HG03432 (cell line): ENCODE measurements at regions not wholly inside any gene's neighbourhood (a gene's known extent, or its start where the extent isn't known, plus 50 kb on each side); places are given as distances from the start of the nearest gene placed in this dataset.

Source experiments
- ATAC-seq: cut with Tn5 transposase; IDR thresholded peaks from one replicate; pipeline ENCODE4 v1.9.1; 2021; ENCODE audit warnings: mild to moderate bottlenecking, moderate library complexity; ENCODE audit not compliant: unreplicated experiment

DNA sequence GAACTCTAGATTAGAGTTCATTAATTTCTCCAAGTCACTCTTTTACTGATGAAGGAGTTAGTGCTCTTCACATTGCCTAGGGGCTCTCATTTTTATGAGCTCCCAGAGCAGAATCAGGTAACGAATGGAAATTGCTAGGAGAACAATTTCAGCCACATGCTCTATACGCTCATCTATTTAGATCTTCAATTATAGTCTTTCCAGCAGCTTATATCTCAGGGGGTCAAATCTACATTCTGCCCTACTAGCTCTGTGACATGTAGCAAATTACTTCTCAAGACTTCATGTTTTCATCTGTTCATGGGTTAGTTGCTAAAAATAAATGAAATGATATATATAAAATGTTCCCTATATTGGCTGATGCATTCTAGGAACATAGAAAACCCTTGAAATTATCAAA lies 183.6 kb downstream of the PLPP3 start:
- no peak for ATAC-seq

DNA sequence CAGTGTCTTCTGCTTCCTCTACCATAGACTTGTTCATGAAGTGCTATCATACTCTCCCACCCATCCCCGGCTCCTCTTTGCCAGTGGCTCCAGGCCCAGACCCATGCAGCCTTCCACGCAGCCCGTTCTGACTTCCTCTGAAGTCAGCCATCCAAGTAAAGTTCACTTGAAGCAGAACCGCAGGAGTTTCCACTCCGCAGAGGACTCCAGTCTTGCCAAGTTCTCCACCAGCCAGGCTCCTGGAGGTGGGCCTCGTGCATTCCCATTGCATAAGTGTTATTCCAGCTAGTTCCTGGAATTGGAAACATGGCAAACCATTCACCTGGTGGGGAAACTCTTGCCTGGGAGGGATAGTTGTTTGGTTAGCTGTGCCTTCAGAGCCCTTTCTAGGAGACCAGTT lies 185.1 kb downstream of the PLPP3 start:
- no peak for ATAC-seq

DNA sequence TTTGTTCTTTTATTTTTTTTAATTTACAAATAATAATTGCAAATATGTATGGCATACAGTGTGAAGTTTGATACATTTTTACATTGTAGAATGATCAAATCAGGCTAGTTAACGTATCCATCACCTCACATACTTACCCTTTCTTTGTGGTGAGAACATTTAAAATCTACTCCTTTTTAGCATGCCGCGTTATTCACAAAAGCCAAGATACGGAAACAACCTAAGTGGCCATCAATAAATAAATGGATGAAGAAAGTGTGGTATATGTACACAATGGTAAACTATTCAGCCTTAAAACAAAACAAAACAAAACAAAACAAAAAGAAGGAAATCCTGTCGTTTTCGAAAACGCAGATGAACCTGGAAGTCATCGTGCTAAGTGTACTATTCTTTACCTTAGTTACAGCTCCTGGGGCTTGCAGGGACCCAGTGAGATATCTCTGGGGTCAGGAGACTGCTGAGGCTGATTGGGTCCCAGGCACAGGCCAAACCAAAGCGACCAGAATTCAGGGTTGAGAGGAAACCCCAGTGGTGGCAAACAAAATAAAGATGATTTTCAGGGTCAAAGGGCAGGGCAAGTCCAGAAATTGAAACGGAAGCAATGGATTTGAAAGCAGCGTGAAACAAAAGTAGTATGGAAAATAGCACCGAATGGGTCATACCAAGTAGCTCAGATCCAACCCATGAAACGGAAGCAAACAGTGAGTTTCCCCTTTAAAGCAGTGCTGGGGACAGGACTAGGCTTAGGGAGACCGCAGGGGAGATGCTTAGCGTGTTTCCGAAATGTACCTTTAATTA lies 188.2 kb downstream of the PLPP3 start:
- ATAC-seq: no peak

DNA sequence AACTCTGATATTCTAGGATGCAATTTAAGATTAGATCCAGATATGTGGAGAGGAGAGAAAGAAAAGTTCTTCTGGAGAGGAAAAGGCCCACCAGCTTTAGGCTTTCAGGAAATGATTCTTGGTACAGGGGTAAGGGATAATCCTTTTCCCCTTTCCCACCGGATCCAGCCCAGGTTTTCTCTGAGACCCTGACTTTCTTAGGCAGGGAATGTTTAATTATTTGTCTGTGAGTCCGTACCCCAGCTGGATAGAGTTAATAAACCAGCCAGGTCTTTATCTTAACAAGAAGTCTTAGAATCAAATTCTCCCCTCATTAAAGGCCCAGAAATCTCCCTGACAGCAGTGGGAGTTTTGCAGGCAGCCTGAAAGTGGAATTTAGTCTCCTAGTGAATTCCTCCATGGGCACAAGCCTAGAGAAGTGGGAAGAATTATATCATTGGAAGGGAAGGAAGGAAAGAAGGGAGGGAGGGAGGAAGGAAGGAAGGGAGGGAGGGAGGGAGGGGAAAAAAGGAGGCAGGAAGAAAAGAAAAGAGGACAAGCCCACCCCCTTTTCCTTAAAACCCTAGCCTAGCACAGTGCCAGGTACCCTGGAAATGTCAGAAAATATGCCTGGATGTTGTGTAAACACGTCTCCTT lies 189.0 kb downstream of the PLPP3 start:
- ATAC-seq: no peak

DNA sequence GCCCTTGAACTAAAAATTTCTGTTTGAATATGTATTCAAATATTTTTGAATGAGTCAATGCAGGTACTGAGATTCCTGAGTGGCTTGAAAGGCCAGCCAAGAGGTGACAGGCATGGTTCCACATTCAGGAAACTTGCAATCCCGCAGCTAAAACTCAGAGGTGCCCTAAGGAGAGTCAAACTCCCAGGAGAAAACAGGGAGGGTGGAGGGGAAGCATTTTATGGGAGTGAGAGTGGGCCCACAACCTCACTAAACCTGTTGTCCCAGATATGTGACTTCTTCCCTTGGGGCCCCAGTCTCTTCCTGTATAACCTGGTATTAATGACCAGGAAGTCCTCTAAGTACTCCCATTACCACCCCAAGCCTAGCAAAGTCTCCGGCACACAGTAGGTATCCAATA lies 189.6 kb downstream of the PLPP3 start:
- ATAC-seq: no peak

DNA sequence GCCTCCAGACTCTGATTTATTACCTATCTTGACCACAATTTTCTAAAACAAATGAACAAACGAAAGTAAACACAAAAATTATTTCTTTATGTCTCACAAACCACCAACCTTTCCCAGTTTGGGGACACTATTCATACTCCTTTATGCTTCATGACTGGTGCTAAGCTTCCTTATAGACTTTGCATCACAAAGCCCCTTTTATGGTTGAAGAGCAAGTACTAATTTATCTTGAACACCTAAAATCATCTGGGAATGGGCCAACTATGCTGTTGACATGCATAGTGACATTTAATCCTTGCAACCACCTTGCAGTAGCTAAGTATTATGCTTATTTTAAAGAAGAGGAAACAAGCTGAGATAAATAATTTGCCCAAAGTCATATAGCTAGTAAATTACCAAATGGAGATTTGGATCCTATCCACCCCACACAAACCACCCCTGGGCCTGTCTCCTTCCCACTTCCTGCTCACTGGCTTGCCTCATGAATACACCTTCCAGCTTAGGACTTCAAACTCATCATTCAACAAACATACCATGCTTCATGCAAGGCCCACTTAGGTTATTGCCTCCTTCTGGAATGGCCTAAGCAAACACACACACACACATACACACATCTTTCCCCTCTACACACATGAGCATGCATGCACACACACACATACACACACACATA lies 192.2 kb downstream of the PLPP3 start:
- ATAC-seq: no peak

DNA sequence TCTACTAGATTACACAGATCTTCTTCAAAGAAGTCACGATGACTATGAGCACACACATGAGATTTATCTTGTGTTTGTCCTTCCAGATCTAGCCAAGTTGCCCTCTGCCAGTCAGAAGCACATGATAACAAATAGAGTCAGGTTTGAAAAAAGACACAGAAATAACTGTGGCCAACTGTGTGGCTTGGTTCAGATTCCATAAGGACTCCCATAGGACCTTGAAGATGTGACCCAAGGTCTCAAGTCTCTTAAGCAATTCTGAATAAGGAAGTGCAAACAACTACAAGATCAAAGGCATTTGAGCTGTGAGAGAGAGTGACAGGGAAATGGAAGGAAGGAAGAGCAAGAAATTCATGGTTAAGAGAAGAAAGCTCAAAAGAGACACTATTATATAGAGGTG lies 194.0 kb downstream of the PLPP3 start:
- no peak for ATAC-seq

DNA sequence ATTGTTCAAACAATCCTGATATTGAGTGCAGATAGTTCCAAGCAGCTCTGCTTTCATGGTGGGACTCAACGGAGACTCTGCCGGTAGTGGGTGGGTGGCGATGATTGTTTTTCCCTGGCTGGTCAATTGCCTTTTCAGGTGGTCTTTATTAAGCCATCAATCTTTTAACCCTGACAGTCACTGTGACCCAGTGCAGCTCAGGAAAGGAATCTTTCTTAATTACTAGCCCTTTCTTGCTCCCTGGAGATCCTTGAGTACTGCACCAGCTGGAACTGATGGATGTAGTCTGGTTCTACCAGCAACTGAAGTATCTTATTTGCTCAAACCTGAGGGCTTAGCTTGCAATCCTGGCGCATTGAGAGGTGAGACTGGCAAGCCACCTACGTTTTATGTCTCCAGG lies 196.4 kb downstream of the PLPP3 start:
- no peak for ATAC-seq

DNA sequence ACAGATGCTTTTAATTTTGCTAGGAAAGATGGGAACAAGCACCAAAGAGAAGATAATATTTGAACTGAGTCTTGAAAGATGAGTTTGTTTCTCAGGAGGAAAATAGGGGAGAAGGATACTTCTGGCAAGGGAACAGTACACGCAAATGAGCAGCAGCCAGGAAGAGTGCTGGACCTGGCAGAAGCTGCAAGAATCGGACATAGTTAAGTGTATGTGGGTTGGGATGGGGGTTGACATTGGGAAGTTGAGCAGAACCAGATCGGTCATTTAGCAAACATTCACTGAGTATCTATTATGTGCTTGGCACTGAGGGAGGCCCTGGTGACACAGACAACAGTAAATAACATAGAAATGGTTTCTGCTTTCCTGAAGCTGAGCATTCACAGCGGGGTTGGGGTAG lies 198.8 kb downstream of the PLPP3 start:
- ATAC-seq: no peak

DNA sequence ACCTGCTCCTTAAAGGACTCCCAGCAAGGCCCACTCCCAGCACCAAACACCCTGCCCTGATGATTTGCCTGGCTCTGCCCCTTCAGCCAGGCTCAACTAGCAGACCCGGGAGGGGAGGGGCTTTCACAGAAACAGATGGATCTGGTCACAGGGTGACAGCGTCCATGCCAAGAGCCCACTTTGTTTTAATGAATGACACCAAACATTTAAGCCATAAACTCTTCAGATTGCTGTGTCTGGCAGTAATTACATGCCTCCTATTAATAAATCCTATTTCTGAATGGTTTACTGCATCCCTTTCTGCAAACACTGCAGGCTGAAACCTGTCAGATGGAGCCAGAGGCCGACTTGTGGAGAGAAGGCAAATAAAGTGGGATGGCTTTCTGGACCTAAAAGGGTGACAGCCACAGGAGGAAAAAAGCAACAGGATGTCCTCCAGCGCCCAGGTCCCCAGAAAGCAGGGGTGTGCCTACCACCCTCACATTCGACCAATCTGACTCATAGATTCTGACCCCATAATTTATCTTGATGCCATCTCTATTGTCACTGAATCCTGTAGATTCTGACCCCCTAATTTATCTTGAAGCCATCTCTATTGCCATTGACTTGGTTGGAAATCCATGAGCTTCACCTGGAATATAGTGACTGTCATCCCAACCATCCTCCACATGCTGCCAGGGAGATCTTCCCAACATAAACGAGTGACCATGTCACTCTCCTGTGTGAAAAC lies 200.9 kb downstream of the PLPP3 start:
- ATAC-seq: no peak

DNA sequence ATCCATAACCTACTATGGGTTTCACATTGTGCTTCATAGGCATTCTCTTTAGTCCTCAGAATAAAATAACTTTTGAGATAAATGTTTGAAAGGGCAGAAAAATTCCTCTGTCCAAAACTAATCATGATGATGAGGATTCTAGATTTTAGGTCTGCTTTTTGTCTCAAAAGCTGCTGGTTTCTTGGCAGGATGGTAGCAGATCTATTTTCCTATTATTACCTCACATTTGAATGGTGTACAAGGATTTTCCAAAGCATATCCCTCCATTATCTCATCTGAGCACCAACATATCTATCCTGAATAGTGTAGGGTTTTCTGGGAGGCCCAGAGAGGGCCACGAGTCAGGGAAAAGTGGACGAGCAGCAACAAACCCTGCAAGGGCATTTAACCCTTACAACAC lies 201.9 kb downstream of the PLPP3 start:
- ATAC-seq: no peak

DNA sequence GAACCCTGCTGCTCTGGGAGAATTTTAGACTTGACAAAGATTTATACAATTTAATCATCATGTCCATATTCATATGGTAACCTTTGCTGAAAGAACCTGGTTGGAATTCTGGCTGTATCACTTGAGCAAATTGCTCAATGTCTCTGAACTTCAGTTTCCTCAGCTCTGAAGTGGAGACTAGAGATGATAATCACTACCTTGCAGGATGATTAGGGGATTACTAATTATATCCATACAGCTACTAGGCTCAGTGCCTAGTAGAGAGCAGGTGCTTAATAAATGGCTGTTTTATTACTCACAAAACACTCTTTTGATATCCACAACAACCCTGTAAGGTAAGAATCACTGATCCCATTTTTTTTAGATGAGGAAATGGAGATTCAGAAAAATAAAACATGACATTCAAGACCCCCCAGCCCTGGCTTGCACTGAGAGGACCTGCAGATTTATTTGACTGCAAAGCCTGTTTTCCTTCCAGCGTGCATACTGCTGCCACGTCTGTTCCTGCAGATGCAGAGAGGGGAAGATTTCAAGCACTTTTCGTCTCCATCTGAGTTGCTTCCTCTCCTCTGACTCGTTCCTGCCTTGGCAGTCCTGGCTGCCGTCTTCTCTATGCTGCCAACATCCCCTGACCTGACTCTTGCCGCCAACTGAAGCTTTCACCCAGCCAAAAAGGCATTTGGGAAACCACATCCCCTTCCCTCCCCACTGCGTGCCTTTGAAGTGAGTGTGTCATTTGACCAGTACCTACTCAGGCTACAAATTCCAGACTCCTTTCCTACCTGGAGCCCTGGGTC lies 203.0 kb downstream of the PLPP3 start:
- no peak for ATAC-seq

DNA sequence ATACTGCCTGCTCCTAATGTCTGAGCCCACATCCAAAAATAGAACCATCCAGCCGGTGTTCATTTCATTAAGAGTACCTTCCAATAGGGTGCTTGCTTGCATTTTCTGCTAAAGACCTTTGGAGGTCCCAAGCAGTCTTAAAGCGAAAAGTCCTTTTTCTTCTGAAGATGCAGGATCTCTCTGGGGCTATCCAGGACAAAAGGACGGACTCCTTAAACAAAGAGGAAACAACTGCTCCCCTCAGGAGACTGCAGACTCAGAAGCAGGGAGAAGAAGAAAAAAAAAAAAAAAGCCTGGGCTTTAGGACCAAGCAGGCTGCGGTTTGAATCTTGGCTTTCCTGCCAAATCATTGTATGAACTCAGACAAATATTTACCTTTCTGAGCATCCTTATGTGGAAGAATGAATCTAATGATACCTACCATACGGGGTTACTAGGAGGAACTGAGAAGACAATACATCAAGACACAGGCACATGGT lies 204.0 kb downstream of the PLPP3 start:
- ATAC-seq: no peak

DNA sequence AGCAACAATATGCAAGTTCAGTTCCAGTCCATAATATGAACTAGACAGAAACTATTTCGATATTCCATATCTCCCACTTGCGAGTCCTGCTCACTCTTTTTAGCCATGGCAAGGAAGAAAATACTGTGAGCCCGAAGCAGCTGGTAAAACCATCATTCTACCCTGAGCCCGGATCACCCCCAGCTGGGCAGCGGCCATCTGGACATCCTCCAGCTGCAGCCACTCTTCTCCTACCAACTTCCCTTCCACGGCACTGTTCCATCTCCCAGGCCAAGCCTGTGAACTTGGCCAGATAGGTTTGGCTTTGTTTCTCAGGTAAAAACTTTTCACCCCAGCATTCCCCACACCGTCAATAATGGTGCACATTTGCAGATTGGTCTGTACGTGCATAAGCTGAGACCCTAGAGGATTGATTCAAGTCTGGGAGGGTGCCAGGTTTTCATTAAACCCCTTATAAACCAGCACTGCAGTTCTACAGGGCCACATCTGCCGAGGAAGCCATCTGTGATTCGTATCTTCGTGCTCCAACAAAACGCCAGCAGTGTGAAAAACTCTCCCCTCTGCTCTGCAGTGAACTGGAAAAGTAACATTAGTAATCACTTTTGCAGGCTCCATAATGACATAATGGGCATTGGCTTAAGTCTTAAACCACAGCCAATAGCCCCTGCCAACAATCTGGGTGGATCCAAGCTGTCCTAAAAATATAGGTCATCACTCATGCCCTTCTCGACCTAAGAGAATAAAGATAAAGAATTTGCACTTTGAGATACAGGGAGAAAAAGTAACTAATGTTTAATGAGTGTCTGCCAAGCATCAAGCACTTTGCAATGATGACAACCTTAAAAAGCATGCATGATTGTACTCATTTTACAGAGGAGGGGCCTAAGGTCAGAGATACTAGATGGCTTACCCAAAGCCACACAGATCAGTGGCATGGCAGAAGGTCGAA lies 205.1 kb downstream of the PLPP3 start:
- no peak for ATAC-seq

DNA sequence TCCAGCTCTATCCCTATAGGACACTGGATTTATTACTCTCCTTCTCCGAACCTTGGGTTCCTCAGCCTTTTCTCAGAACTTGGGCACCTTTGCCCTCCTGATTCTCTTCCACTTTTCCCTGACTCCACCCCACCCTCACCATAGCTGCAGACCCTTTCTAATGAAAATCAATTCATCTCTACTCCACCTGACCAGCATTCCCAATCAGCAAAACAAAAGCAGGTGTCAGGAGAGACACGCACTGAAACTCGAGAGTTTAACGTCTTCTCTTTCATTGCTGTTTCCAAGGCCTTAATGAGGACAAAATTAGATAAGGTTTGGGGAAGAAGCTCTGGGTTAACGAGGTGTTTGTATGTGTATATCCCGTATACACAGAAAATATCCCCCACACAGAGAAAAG lies 208.8 kb downstream of the PLPP3 start:
- no peak for ATAC-seq

DNA sequence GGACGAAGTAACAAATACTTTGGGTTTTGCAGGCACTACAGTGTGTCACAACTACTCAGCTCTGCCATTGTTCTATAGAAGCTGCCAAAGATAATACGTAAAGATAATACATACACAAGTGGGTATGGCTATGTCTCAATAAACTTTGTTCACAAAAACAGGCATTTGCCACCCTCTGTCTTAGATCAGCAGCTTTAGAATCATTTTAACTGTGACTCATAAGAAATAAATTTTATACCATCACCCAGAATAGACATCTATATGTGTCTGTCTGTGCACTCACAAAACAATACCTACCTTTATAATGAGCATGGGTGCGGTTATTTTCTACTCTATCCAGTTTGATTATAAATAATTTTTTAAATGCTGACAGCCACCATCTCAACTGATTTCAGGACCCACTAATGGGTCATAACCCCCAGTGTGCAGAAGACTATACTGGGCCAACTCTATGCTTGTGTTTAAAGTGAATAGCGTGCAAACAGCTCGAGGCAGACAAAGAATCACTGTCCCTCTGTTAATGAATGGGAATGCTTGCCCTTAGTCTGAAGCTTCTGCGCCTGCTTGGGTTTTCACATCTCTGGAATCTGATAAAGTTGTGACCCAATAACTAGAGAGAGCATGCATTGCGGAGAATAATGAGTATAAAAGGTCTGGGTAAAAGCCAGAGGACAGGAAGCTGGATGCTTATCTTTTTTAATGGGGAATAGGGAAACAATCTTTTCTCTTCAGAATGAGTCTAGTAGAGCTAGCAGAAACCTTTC lies 216.2 kb downstream of the PLPP3 start:
- no peak for ATAC-seq

DNA sequence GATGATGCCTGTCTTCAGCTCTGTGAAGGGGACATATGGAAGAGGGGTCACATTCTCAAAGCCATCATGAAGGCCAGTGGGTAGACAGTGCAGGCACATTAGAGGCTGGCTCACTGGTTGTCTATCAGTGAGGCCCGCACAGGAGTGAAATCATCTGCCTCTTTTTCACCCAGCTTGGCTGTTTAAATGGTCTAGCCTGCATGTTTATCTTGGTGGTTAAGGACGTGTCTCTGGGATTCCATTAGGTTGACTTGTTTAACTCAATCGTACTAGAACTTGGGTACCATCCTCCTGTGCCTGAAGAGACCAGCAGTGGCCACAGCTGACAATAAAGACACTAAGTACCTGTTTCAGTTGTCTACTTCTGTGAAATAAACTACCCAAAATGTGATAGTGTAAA lies 219.3 kb downstream of the PLPP3 start:
- no peak for ATAC-seq

DNA sequence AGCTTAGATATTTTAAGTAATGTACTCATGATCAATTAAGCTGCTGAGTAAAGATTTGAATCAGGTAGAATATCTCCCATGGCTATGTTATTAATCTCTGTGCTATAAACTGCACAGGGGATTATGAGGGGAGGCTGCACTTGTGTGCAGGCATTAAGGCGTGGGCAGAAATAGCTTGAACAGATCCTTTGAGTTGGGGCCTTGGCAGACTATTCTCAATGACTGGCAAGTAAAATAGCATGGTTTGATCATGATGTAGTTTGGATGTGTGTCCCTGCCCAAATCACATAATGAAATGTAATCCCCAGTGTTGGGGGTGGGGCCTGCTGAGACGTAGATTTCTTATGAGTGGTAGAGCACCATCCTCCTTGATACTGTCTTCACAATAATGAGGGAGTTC lies 220.3 kb downstream of the PLPP3 start:
- no peak for ATAC-seq
